Esophagus squamous epithelium (tissue), 5 donors: ENCODE measurements at regions not wholly inside any gene's neighbourhood (a gene's known extent, or its start where the extent isn't known, plus 50 kb on each side); places are given as distances from the start of the nearest gene placed in this dataset.

ENCODE experiments used
- DNase-seq: peaks from one replicate; lab custom pipeline; 2025; lab: John Stamatoyannopoulos, UW
- H3K27ac ChIP-seq, 4 donors: fragments of 200-600 bp; sonication (generic); one replicate each; pipeline ENCODE4 v1.5.1; 2016 to 2019; ENCODE audit warnings: mild to moderate bottlenecking in 1 of 4
- H3K27me3 ChIP-seq, 4 donors: fragments of 200-600 bp; sonication (generic); 1 replicate in 3 of 4; 2 replicates in 1 of 4; pipeline versions ENCODE4 v1.5.1 to v1.6.0; 2017 to 2021; ENCODE audit warnings: antibody characterized with exemption in 1 of 4
- H3K36me3 ChIP-seq, 3 donors: fragments of 200-600 bp; sonication (generic); one replicate each; pipeline ENCODE4 v1.5.1; 2016 to 2019
- H3K4me1 ChIP-seq, 3 donors: fragments of 200-600 bp; sonication (generic); one replicate each; pipeline ENCODE4 v1.5.1; 2017 to 2019
- H3K4me3 ChIP-seq, 4 donors: fragments of 200-600 bp; sonication (generic); 1 replicate in 3 of 4; 2 replicates in 1 of 4; pipeline ENCODE4 v1.5.1; 2016 to 2019; ENCODE audit warnings: mild to moderate bottlenecking in 2 of 4, moderate library complexity in 1 of 4
- H3K9me3 ChIP-seq, 3 donors: fragments of 200-600 bp; sonication (generic); one replicate each; pipeline ENCODE4 v1.5.1; 2016 to 2019
- POLR2A ChIP-seq, 4 donors: fragments of 450-650 bp; IDR thresholded peaks; one replicate each; pipeline ENCODE4 v1.6.1; 2017; ENCODE audit warnings: antibody characterized with exemption in 4 of 4, mild to moderate bottlenecking in 4 of 4, moderate library complexity in 3 of 4
- WGBS, 2 donors: methylation state at CpG; one replicate each; pipeline ENCODE4 v1.1.5; 2018; 5-methylcytosine and 5-hydroxymethylcytosine counted together
- intact Hi-C: fragments of 100-400 bp; cut with DNase I; formaldehyde crosslinking; loops from one replicate; pipeline ENCODE4 v1.15.0; 2022
- TF ChIP-seq, protein P1 (sequence below), 6 experiments: fragments of 450-650 bp in 4 of 6; fragments of 200-600 bp in 2 of 6; sonication (generic) in 2 of 6; IDR thresholded peaks; one replicate each; pipeline ENCODE4 v1.5.1; 2016 to 2019; ENCODE audit warnings: antibody characterized with exemption in 6 of 6, mild to moderate bottlenecking in 4 of 6, moderate library complexity in 4 of 6
- donor health status: DM: yes; HTN: yes; CAD: no.

DNA sequence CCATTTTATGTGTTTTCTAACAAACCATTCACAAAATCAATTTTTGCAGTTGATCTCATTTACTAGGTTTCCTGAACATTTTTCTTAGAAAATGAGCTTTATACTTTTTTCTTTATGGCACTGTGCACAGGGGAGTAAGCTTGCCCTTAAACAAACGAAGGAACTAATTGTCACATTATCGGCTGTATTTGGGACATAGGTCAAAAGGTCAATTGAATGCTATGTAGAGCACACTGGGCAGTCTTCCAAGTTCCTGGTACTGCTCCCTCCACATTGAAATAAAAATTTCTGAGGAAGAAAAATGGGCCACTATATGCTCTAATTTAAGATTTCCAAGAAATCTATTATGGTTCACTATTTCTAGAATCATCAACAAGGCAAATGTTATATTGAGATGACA is 93.6 kb upstream of the TMEFF2 start:
- no peak overlapping the region for H3K4me3 ChIP-seq
- no peak for DNase-seq
- H3K36me3 ChIP-seq, result no peaks in the 10 kb centered on the region
- H3K9me3 ChIP-seq, result no peaks in the 10 kb centered on the region
- H3K27ac ChIP-seq, result no peak overlapping the region
- H3K27me3 ChIP-seq, result no peaks in the 10 kb centered on the region
- intact Hi-C loops, result no loop called here
- TF ChIP-seq, protein P1, sequence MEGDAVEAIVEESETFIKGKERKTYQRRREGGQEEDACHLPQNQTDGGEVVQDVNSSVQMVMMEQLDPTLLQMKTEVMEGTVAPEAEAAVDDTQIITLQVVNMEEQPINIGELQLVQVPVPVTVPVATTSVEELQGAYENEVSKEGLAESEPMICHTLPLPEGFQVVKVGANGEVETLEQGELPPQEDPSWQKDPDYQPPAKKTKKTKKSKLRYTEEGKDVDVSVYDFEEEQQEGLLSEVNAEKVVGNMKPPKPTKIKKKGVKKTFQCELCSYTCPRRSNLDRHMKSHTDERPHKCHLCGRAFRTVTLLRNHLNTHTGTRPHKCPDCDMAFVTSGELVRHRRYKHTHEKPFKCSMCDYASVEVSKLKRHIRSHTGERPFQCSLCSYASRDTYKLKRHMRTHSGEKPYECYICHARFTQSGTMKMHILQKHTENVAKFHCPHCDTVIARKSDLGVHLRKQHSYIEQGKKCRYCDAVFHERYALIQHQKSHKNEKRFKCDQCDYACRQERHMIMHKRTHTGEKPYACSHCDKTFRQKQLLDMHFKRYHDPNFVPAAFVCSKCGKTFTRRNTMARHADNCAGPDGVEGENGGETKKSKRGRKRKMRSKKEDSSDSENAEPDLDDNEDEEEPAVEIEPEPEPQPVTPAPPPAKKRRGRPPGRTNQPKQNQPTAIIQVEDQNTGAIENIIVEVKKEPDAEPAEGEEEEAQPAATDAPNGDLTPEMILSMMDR (IDR thresholded peaks at IDR 0.05), result no peak
- TF ChIP-seq POLR2A (IDR thresholded peaks at IDR 0.05), result no peak
- no peaks in the 10 kb centered on the region for H3K4me1 ChIP-seq
- WGBS, 2 donors, result 15 to 18% methylated on average over 2 of the region's 2 CpGs

GRCh38 chr2:192286093-192286701 is 91.5 kb upstream of the TMEFF2 start:
- no peak for DNase-seq
- Histone ChIP-seq H3K36me3 (no peaks in the 10 kb centered on the region), H3K27ac (no peak overlapping the region), H3K4me1 (no peaks in the 10 kb centered on the region), H3K27me3 (no peaks in the 10 kb centered on the region), H3K4me3 (no peak overlapping the region), H3K9me3 (no peaks in the 10 kb centered on the region)
- intact Hi-C loops, result no loop called here
- 74 to 77% methylated on average over 3 of the region's 3 CpGs for whole genome bisulfite sequencing, 2 donors
- TF ChIP-seq, protein P1 (IDR thresholded peaks at IDR 0.05), result peak in 1 of 6 experiments; percentile 22
- TF ChIP-seq POLR2A (IDR thresholded peaks at IDR 0.05), result no peak

DNA sequence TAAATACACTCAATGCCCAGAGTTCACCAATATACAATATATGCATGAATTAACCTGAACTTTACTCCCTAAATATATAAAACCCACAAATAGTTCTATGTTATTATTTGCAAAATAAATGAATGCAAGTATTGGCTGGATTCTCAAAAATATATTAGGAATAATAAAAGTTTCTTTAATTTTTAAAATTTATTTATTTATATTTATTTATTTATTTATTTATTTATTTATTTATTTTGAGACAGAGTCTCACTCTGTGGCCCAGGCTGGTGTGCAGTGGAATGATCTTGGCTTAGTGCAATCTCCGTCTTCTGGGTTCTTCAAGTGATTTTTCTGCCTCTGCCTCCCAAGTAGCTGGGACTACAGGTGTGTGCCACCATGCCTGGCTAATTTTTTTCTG is 88.7 kb upstream of the TMEFF2 start:
- TF ChIP-seq, protein P1 (IDR thresholded peaks at IDR 0.05), result no peak
- no peak for TF ChIP-seq POLR2A (IDR thresholded peaks at IDR 0.05)
- H3K9me3 ChIP-seq, result no peaks in the 10 kb centered on the region
- H3K27ac ChIP-seq, result no peak overlapping the region
- DNase-seq, result no peak
- 83 to 91% methylated on average over 1 of the region's 1 CpG for WGBS, 2 donors
- H3K4me3 ChIP-seq, result no peak overlapping the region
- no peaks in the 10 kb centered on the region for H3K4me1 ChIP-seq
- no peaks in the 10 kb centered on the region for H3K27me3 ChIP-seq
- H3K36me3 ChIP-seq, result no peaks in the 10 kb centered on the region
- intact Hi-C loops, result no loop called here

GRCh38 chr2:192278701-192279100 is 84.0 kb upstream of the TMEFF2 start:
- H3K27me3 ChIP-seq, result no peaks in the 10 kb centered on the region
- no peaks in the 10 kb centered on the region for H3K36me3 ChIP-seq
- TF ChIP-seq, protein P1 (IDR thresholded peaks at IDR 0.05), result no peak
- TF ChIP-seq POLR2A (IDR thresholded peaks at IDR 0.05), result no peak
- DNase-seq, result no peak
- no peaks in the 10 kb centered on the region for H3K4me1 ChIP-seq
- no peak overlapping the region for H3K27ac ChIP-seq
- intact Hi-C loops, result no loop called here
- H3K4me3 ChIP-seq, result no peak overlapping the region
- no peaks in the 10 kb centered on the region for H3K9me3 ChIP-seq

DNA sequence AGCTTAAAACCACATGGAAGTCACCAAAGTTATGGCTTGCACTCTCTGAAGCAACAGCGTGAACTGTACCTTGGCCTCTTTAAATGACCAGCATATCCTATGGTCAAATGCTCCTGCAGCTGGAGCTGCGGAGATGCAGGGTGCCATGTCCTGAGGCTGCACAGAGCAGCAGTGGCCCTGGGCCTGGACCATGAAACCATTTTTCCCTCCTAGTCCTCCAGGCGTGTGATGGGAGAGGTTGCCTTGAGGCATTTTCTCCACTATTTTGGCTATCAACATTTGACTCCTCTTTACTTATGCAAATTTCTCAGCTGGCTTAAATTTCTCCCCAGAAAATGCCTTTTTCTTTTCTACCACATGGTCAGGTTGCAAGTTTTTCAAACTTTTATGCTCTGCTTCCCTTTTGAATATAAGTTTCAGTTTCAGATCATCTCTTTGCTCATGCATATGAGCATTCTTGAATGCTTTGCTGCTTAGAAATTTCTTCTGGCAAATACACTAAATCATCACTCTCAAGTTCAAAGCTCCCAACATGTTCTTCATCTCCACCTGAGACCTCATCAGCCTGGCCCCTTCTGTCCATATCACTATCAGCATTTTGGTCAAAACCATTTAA is 82.9 kb upstream of the TMEFF2 start:
- Histone ChIP-seq H3K4me3 (no peak overlapping the region), H3K4me1 (no peaks in the 10 kb centered on the region), H3K27ac (no peak overlapping the region), H3K36me3 (no peaks in the 10 kb centered on the region), H3K9me3 (no peaks in the 10 kb centered on the region), H3K27me3 (no peaks in the 10 kb centered on the region)
- intact Hi-C loops, result no loop called here
- TF ChIP-seq, protein P1 (IDR thresholded peaks at IDR 0.05), result no peak
- no peak for TF ChIP-seq POLR2A (IDR thresholded peaks at IDR 0.05)
- 80 to 87% methylated on average over 2 to 3 of the region's 3 CpGs for WGBS, 2 donors
- no peak for DNase-seq
